Astrocyte (in vitro differentiated cells and primary cell): ENCODE measurements at regions not wholly inside any gene's neighbourhood (a gene's known extent, or its start where the extent isn't known, plus 50 kb on each side); places are given as distances from the start of the nearest gene placed in this dataset.

Experiments used
- DNase-seq: peaks from one replicate; pipeline ENCODE4 v3.0.0-alpha.2; 2010; ENCODE audit warnings: low read depth
- FAIRE-seq: peaks from 2 replicates; lab custom pipeline; 2011; peaks lifted over from hg19 to GRCh38; lab: Jason Lieb, UNC
- H2AFZ ChIP-seq: 2 replicates; pipeline ENCODE4 v1.6.0; 2012; ENCODE audit warnings: low read depth, low read length, inconsistent platforms
- H3K27ac ChIP-seq: 2 replicates; pipeline ENCODE4 v1.5.1; 2011; ENCODE audit warnings: low read depth, low read length, inconsistent platforms
- H3K27me3 ChIP-seq: 2 replicates; pipeline ENCODE4 v1.6.0; 2011; ENCODE audit warnings: low read length, inconsistent platforms; ENCODE audit not compliant: insufficient read depth
- H3K36me3 ChIP-seq: 2 replicates; pipeline ENCODE4 v1.5.1; 2011; ENCODE audit warnings: low read length, inconsistent platforms; ENCODE audit not compliant: insufficient read depth
- H3K4me1 ChIP-seq: 2 replicates; pipeline ENCODE4 v1.5.1; 2011; ENCODE audit warnings: low read length, inconsistent platforms; ENCODE audit not compliant: insufficient read depth
- H3K4me2 ChIP-seq: 2 replicates; pipeline ENCODE4 v1.6.0; 2012; ENCODE audit warnings: low read length, inconsistent platforms
- H3K4me3 ChIP-seq: 2 replicates; pipeline ENCODE4 v1.5.1; 2011; ENCODE audit warnings: low read depth, mild to moderate bottlenecking, low read length, inconsistent platforms; ENCODE audit not compliant: insufficient read depth
- H3K79me2 ChIP-seq: 2 replicates; pipeline ENCODE4 v1.6.0; 2012; ENCODE audit warnings: mild to moderate bottlenecking, low read length, inconsistent platforms; ENCODE audit not compliant: insufficient read depth
- H3K9ac ChIP-seq: 2 replicates; pipeline ENCODE4 v1.6.0; 2012; ENCODE audit warnings: mild to moderate bottlenecking, low read length, inconsistent platforms
- H3K9me3 ChIP-seq: 2 replicates; pipeline ENCODE4 v1.5.1; 2012; ENCODE audit warnings: low read depth, mild to moderate bottlenecking, low read length, inconsistent platforms; ENCODE audit not compliant: insufficient read depth
- H4K20me1 ChIP-seq: 2 replicates; pipeline ENCODE4 v1.6.0; 2012; ENCODE audit warnings: low read length, inconsistent platforms; ENCODE audit not compliant: insufficient read depth
- H3K27ac Mint-ChIP-seq: one replicate; pipeline ENCODE4 v1.8.0; 2021; ENCODE audit warnings: mild to moderate bottlenecking, mixed read lengths; ENCODE audit not compliant: unreplicated experiment
- H3K27me3 Mint-ChIP-seq: one replicate; pipeline ENCODE4 v1.8.0; 2021; ENCODE audit warnings: low read depth, mixed read lengths; ENCODE audit not compliant: unreplicated experiment
- H3K36me3 Mint-ChIP-seq: one replicate; pipeline ENCODE4 v1.8.0; 2021; ENCODE audit warnings: low read depth, mixed read lengths; ENCODE audit not compliant: unreplicated experiment
- H3K4me1 Mint-ChIP-seq: one replicate; pipeline ENCODE4 v1.8.0; 2021; ENCODE audit warnings: low read depth, mixed read lengths; ENCODE audit not compliant: unreplicated experiment
- H3K4me3 Mint-ChIP-seq: one replicate; pipeline ENCODE4 v1.8.0; 2021; ENCODE audit warnings: mild to moderate bottlenecking, moderate library complexity, mixed read lengths; ENCODE audit not compliant: unreplicated experiment
- H3K9me3 Mint-ChIP-seq: one replicate; pipeline ENCODE4 v1.8.0; 2021; ENCODE audit warnings: mild to moderate bottlenecking, mixed read lengths; ENCODE audit not compliant: unreplicated experiment
- CTCF ChIP-seq: IDR thresholded peaks from 2 replicates; pipeline ENCODE4 v1.5.1; 2011; ENCODE audit warnings: low read depth, mild to moderate bottlenecking, inconsistent platforms, low read length, moderate library complexity; ENCODE audit not compliant: insufficient read depth
- EZH2 ChIP-seq: IDR thresholded peaks from 2 replicates; pipeline ENCODE4 v1.6.1; 2012; ENCODE audit warnings: mild to moderate bottlenecking, low read length, inconsistent platforms; ENCODE audit not compliant: insufficient read depth

- H3K4me3 Mint-ChIP-seq: no peak overlapping the region
- H2AFZ ChIP-seq: no peak overlapping the region
- H3K9ac ChIP-seq: no peak overlapping the region
- no peak for TF ChIP-seq CTCF
- no peaks in the 10 kb centered on the region for H4K20me1 ChIP-seq
- H3K27me3 ChIP-seq: no peaks in the 10 kb centered on the region
- H3K36me3 ChIP-seq: no peaks in the 10 kb centered on the region
- H3K4me1 Mint-ChIP-seq: peaks cover 2% of the 10 kb centered on the region
- no peak overlapping the region for H3K4me2 ChIP-seq
- H3K79me2 ChIP-seq: no peaks in the 10 kb centered on the region
- FAIRE-seq (no peak), DNase-seq (no peak)
- no peak overlapping the region for H3K4me3 ChIP-seq
- no peaks in the 10 kb centered on the region for H3K9me3 ChIP-seq
- no peaks in the 10 kb centered on the region for H3K36me3 Mint-ChIP-seq
- H3K9me3 Mint-ChIP-seq: no peaks in the 10 kb centered on the region
- H3K27me3 Mint-ChIP-seq: no peaks in the 10 kb centered on the region
- no peak overlapping the region for H3K27ac Mint-ChIP-seq
- no peak overlapping the region for H3K27ac ChIP-seq
- no peaks in the 10 kb centered on the region for H3K4me1 ChIP-seq
Observed at GRCh38 chr6:66128656-66129055, 421.6 kb upstream of the EYS start.

- TF ChIP-seq CTCF: no peak
- no peak for TF ChIP-seq EZH2
- no peak overlapping the region for H3K27ac ChIP-seq
Observed at GRCh38 chr6:66128243-66128642, 421.2 kb upstream of the EYS start.

GRCh38 chr6:66127061-66127460 is 420.0 kb upstream of the EYS start:
- H3K27me3 ChIP-seq: no peaks in the 10 kb centered on the region
- TF ChIP-seq CTCF (no peak), EZH2 (no peak)
- no peaks in the 10 kb centered on the region for H3K4me1 ChIP-seq
- no peaks in the 10 kb centered on the region for H3K9me3 ChIP-seq
- no peak overlapping the region for H3K9ac ChIP-seq
- H3K36me3 Mint-ChIP-seq: no peaks in the 10 kb centered on the region
- H3K4me2 ChIP-seq: no peak overlapping the region
- no peak for DNase-seq
- no peaks in the 10 kb centered on the region for H3K9me3 Mint-ChIP-seq
- FAIRE-seq: no peak
- H3K4me3 ChIP-seq: no peak overlapping the region
- H3K36me3 ChIP-seq: no peaks in the 10 kb centered on the region
- H3K27me3 Mint-ChIP-seq: no peaks in the 10 kb centered on the region
- no peak overlapping the region for H3K27ac Mint-ChIP-seq
- peaks cover 2% of the 10 kb centered on the region for H3K4me1 Mint-ChIP-seq
- no peaks in the 10 kb centered on the region for H3K79me2 ChIP-seq
- no peak overlapping the region for H2AFZ ChIP-seq
- no peak overlapping the region for H3K4me3 Mint-ChIP-seq
- H4K20me1 ChIP-seq: no peaks in the 10 kb centered on the region
- no peak overlapping the region for H3K27ac ChIP-seq

More at GRCh38 chr6:66128243-66128642, 421.2 kb upstream of the EYS start:
- no peaks in the 10 kb centered on the region for H3K36me3 ChIP-seq
- H4K20me1 ChIP-seq: no peaks in the 10 kb centered on the region
- no peaks in the 10 kb centered on the region for H3K27me3 ChIP-seq
- DNase-seq: no peak
- Mint-ChIP-seq H3K27ac (no peak overlapping the region), H3K4me3 (no peak overlapping the region), H3K36me3 (no peaks in the 10 kb centered on the region), H3K9me3 (no peaks in the 10 kb centered on the region), H3K27me3 (no peaks in the 10 kb centered on the region), H3K4me1 (peaks cover 2% of the 10 kb centered on the region)
- no peaks in the 10 kb centered on the region for H3K9me3 ChIP-seq
- FAIRE-seq: no peak
- H3K9ac ChIP-seq: no peak overlapping the region
- H3K79me2 ChIP-seq: no peaks in the 10 kb centered on the region
- H2AFZ ChIP-seq: no peak overlapping the region
- H3K4me3 ChIP-seq: no peak overlapping the region
- H3K4me1 ChIP-seq: no peaks in the 10 kb centered on the region
- H3K4me2 ChIP-seq: no peak overlapping the region
